GM12874 (cell line): ENCODE measurements at regions not wholly inside any gene's neighbourhood (a gene's known extent, or its start where the extent isn't known, plus 50 kb on each side); places are given as distances from the start of the nearest gene placed in this dataset.

Source experiments
- TF ChIP-seq, protein P1 (sequence below): IDR thresholded peaks from 2 replicates; pipeline ENCODE4 v1.5.1; 2011; ENCODE audit warnings: low read depth, mild to moderate bottlenecking, control low read depth, low read length, moderate library complexity; ENCODE audit not compliant: insufficient read depth

DNA sequence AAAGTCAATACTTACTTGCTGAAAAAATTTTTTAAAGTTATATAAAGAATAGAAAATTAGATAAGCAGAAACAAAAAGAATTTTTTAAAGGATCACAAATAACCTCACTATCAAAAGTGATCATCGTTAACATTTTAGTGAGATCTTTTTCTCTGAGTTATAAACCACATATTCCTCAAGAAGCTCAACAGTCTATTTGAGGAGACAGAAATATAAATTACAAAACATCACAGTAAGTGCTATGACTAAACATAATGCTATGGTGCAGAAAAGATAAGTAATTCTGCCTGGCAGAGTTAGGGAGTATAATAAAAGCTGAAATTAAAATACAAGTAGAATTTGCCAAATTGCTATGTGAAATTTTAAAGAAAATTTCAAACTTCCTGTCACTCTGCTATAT lies 226.7 kb downstream of the LMBRD1 start:
- TF ChIP-seq, protein P1, sequence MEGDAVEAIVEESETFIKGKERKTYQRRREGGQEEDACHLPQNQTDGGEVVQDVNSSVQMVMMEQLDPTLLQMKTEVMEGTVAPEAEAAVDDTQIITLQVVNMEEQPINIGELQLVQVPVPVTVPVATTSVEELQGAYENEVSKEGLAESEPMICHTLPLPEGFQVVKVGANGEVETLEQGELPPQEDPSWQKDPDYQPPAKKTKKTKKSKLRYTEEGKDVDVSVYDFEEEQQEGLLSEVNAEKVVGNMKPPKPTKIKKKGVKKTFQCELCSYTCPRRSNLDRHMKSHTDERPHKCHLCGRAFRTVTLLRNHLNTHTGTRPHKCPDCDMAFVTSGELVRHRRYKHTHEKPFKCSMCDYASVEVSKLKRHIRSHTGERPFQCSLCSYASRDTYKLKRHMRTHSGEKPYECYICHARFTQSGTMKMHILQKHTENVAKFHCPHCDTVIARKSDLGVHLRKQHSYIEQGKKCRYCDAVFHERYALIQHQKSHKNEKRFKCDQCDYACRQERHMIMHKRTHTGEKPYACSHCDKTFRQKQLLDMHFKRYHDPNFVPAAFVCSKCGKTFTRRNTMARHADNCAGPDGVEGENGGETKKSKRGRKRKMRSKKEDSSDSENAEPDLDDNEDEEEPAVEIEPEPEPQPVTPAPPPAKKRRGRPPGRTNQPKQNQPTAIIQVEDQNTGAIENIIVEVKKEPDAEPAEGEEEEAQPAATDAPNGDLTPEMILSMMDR = no peak

DNA sequence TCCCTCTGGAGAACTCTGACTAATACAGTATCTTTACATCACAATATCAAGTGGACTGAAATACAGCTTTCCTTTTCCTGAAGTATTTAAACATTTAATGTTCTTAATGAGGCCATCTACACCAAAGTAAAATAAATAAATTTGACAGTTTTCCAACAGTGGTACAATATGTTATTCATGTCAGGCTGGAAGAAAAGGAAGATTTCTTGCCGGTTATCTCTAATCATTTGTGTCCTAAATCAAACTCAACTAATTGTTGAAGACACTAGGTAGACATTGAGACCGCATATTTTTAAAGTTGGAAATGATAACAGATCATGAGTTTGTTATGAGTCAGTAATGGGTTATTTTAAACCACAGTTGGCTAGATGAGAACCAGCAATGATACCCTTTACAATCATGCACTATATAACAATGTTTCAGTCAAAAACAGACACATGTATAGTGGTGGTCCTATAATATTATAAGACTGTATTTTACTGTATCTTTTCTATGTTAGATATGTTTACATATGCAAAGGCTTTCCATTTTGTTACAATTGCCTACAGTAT lies 241.6 kb downstream of the LMBRD1 start:
- TF ChIP-seq, protein P1 = no peak

DNA sequence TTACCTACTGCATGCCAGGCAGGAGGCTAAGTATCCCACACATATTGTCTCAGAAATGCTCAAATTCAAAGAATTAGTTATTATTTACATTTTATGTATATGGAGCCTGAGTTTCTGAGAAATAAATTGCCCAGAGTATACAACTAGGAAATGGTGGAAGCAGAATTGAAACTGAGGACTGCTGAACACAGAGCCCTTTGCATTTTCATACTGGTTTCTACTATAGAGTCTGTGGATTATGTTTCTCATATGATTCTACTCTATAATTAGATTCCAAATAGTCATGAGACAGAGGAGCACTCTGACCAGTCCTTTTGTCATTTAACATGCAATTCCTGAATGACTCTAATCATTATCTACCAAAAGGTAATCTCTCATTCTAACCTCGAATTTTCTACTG lies 254.3 kb downstream of the LMBRD1 start:
- TF ChIP-seq, protein P1 = no peak

DNA sequence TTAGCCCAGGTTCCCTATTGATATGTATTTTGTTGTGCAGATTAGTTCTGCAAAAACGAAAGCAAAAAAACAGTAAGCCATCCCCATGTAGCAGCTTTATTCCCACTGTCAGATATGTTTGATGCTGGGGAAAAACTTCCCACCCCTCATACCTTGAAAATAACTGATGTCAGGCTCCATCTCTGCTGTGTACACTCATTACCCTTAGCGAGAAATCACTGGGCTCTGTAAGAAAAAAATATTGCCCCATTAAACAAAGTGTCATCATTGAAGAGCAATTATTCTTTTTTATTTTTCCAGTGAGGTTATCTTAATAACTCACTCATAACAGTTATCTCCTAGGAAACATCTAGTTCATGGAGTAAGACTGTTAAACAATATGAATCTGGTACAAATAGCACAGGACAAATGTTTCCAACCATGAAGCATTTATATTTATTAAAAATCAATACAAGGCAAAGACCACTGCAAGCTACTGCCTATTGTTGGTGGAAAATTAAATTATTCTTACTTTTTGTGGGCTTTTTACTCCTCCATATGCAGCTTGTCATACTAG lies 268.8 kb downstream of the LMBRD1 start:
- TF ChIP-seq, protein P1 = no peak

DNA sequence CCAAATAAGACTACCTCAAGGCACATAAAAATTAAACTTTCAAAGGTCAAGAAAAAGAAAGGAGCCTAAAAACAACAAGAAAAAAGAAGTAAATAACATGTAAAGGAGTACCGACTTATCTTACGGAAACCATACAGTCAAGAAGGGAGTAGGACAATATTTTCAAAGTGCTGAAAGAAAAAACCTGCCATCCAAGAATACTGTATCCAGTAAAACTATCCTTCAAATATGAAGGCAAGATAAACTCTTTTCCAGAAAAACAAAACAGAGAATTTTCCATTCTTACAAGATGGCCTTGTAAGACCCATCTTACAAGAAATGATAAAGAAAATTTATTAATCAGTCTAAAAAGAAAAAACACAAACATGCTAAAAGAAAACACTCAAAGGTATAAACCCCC lies 302.2 kb downstream of the LMBRD1 start:
- TF ChIP-seq, protein P1 = no peak

DNA sequence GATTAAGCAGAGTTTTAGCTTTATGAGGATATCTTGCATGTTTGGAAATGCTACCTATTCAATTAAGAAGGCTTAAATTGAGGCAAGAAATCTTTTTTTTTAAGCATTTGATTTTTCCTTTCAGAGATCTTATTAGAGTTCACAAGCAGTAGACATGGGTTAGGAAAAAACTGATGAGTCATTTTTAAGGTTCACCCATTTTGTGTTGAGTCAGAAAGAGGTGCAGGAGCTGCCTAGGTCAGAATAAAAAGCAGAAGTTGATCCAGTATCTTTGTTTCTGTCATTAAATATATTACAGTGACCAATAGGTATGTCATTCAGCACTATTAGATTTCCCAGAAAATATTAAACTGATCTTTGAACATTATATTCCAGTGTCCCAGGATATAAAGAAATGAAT lies 306.8 kb downstream of the LMBRD1 start:
- TF ChIP-seq, protein P1 = no peak

DNA sequence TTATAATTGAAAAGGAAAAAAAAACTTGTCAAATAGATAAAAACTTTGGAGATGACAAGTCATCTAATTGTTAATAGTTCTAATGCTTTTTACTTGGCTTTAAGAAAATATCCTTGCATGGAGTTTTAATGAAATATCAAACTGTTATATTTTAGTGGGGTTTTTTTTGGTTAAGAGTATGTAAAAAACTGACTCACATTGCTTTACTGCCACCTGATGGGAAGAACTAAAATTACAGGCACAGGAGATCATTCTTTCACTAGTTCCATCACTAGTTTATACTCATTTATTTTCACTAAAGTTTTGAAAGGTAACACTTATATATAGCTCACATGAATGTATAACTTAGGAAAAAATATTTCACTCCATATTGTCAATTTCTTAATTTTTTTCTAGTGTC lies 309.1 kb downstream of the LMBRD1 start:
- TF ChIP-seq, protein P1 = peak; percentile 17; the same call in 1 of the 2 replicates
